ENCODE measurements at regions not wholly inside any gene's neighbourhood (a gene's known extent, or its start where the extent isn't known, plus 50 kb on each side); places are given as distances from the start of the nearest gene placed in this dataset.

DNA sequence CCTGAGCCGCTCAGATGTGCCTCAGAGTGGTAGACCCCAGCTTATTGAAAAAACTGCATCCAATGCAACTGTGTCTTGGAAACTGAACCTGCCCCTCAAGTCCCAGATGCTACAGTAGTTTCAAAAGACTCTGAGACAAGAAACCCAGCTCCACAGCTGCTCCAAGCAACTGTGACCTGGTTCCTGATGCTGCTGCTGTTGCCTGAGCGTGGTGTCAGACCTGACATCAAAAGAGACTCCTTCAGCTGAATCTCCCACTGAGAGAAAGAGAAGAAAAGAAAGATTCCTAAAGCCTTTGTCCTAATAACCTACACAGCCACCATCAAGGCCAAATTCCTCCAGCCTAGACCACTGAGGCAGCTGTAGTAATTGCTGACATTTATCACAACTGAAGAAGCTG lies 630.1 kb downstream of the STIM2 start:
- TF ChIP-seq, protein P1, sequence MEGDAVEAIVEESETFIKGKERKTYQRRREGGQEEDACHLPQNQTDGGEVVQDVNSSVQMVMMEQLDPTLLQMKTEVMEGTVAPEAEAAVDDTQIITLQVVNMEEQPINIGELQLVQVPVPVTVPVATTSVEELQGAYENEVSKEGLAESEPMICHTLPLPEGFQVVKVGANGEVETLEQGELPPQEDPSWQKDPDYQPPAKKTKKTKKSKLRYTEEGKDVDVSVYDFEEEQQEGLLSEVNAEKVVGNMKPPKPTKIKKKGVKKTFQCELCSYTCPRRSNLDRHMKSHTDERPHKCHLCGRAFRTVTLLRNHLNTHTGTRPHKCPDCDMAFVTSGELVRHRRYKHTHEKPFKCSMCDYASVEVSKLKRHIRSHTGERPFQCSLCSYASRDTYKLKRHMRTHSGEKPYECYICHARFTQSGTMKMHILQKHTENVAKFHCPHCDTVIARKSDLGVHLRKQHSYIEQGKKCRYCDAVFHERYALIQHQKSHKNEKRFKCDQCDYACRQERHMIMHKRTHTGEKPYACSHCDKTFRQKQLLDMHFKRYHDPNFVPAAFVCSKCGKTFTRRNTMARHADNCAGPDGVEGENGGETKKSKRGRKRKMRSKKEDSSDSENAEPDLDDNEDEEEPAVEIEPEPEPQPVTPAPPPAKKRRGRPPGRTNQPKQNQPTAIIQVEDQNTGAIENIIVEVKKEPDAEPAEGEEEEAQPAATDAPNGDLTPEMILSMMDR (conservative IDR thresholded peaks at IDR 0.05), result no peak
- no peak for TF ChIP-seq EZH2 (IDR thresholded peaks at IDR 0.05; ENCODE audit: low read depth)
